ENCODE measurements at regions not wholly inside any gene's neighbourhood (a gene's known extent, or its start where the extent isn't known, plus 50 kb on each side); places are given as distances from the start of the nearest gene placed in this dataset.

DNA sequence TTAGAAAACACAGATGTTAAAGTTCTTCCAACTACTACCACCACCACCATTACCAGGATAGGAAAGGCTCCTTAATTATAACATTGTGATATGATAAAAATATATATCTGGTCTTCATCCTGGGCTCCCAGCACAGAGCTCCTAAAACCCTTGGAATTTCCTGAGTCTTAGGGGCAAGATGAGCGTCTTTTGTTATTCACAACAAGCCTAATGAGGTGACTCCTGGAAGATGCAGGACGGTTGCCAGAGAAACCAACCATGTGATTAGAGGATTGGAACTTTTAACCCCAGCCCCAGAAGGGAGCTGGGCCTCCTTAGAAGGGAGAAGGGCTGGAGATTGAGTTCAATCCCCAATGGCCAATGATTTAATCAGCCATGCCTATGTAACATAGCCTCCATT, 148.0 kb upstream of the ADRA1B start:
- TF ChIP-seq POLR2AphosphoS5 (IDR thresholded peaks at IDR 0.05) (no peak), CTCF (IDR thresholded peaks at IDR 0.05) (no peak), POLR2A (IDR thresholded peaks at IDR 0.05) (no peak)

Measured in breast epithelium (tissue), 3 donors.